ENCODE measurements at regions not wholly inside any gene's neighbourhood (a gene's known extent, or its start where the extent isn't known, plus 50 kb on each side); places are given as distances from the start of the nearest gene placed in this dataset.

- TF ChIP-seq CTCF (IDR thresholded peaks at IDR 0.05; ENCODE audit: extremely low read depth, missing control alignments), result no peak
- DNase-seq (ENCODE audit: low spot score), result no peak
Observed at GRCh38 chr5:5588887-5589826, 166.7 kb downstream of the ICE1 start.

GRCh38 chr5:5588386-5588785, 165.9 kb downstream of the ICE1 start:
- no peak for TF ChIP-seq CTCF (IDR thresholded peaks at IDR 0.05; ENCODE audit: extremely low read depth, missing control alignments)
- DNase-seq (ENCODE audit: low spot score), result no peak

- DNase-seq (ENCODE audit: low spot score), result no peak
- no peak for TF ChIP-seq CTCF (IDR thresholded peaks at IDR 0.05; ENCODE audit: extremely low read depth, missing control alignments)
Observed at GRCh38 chr5:5587474-5587873, 165.0 kb downstream of the ICE1 start.

GRCh38 chr5:5586721-5587120, 164.2 kb downstream of the ICE1 start:
- no peak for DNase-seq (ENCODE audit: low spot score)
- no peak for TF ChIP-seq CTCF (IDR thresholded peaks at IDR 0.05; ENCODE audit: extremely low read depth, missing control alignments)

- DNase-seq (ENCODE audit: low spot score), result no peak
- TF ChIP-seq CTCF (IDR thresholded peaks at IDR 0.05; ENCODE audit: extremely low read depth, missing control alignments), result no peak
Observed at GRCh38 chr5:5585751-5586341, 163.4 kb downstream of the ICE1 start.

- DNase-seq (ENCODE audit: low spot score), result no peak
- no peak for TF ChIP-seq CTCF (IDR thresholded peaks at IDR 0.05; ENCODE audit: extremely low read depth, missing control alignments)
Observed at GRCh38 chr5:5584751-5585150, 162.3 kb downstream of the ICE1 start.

- no peak for TF ChIP-seq CTCF (IDR thresholded peaks at IDR 0.05; ENCODE audit: extremely low read depth, missing control alignments)
- no peak for DNase-seq (ENCODE audit: low spot score)
Observed at GRCh38 chr5:5584236-5584745, 161.8 kb downstream of the ICE1 start.
